Kidney epithelial cell (primary cell): ENCODE measurements at regions not wholly inside any gene's neighbourhood (a gene's known extent, or its start where the extent isn't known, plus 50 kb on each side); places are given as distances from the start of the nearest gene placed in this dataset.

ENCODE experiments used
- DNase-seq: peaks from one replicate; pipeline ENCODE4 v3.0.0-alpha.2; 2010; ENCODE audit warnings: low read depth
- H3K27me3 ChIP-seq: 2 replicates; pipeline ENCODE4 v1.6.0; 2011; ENCODE audit warnings: low read length; ENCODE audit not compliant: control insufficient read depth, insufficient read depth
- H3K36me3 ChIP-seq: 2 replicates; pipeline ENCODE4 v1.5.1; 2011; ENCODE audit warnings: low read length; ENCODE audit not compliant: control insufficient read depth, insufficient read depth
- H3K4me3 ChIP-seq: 2 replicates; pipeline ENCODE4 v1.5.1; 2011; ENCODE audit warnings: low read depth, mild to moderate bottlenecking, control low read depth, low read length
- TF ChIP-seq, protein P1 (sequence below): IDR thresholded peaks from 2 replicates; pipeline ENCODE4 v1.5.1; 2011; ENCODE audit warnings: mild to moderate bottlenecking, moderate library complexity, low read length, control low read depth, inconsistent platforms; ENCODE audit not compliant: insufficient read depth, poor library complexity, severe bottlenecking

DNA sequence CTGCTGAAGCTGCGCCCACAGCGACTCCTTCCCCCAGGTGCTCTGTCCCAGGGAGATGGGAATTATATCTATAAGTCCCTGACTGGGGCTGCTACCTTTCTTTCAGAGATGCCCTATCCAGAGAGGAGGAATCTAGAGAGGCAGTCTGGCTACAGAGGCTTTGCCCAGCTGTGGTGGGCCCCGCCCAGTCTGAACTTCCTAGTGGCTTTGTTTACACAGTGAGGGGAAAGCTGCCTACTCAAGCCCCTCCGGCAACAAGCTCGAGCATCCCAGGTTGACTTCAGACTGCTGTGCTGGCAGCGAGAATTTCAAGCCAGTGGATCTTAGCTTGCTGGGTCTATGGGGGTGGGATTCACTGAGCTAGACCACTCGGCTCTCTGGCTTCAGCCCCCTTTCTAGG lies 152.5 kb upstream of the MAP3K7 start:
- DNase-seq, result no peak
- no peaks in the 10 kb centered on the region for H3K36me3 ChIP-seq
- TF ChIP-seq, protein P1, sequence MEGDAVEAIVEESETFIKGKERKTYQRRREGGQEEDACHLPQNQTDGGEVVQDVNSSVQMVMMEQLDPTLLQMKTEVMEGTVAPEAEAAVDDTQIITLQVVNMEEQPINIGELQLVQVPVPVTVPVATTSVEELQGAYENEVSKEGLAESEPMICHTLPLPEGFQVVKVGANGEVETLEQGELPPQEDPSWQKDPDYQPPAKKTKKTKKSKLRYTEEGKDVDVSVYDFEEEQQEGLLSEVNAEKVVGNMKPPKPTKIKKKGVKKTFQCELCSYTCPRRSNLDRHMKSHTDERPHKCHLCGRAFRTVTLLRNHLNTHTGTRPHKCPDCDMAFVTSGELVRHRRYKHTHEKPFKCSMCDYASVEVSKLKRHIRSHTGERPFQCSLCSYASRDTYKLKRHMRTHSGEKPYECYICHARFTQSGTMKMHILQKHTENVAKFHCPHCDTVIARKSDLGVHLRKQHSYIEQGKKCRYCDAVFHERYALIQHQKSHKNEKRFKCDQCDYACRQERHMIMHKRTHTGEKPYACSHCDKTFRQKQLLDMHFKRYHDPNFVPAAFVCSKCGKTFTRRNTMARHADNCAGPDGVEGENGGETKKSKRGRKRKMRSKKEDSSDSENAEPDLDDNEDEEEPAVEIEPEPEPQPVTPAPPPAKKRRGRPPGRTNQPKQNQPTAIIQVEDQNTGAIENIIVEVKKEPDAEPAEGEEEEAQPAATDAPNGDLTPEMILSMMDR, result no peak
- no peak overlapping the region for H3K4me3 ChIP-seq
- H3K27me3 ChIP-seq, result no peaks in the 10 kb centered on the region

DNA sequence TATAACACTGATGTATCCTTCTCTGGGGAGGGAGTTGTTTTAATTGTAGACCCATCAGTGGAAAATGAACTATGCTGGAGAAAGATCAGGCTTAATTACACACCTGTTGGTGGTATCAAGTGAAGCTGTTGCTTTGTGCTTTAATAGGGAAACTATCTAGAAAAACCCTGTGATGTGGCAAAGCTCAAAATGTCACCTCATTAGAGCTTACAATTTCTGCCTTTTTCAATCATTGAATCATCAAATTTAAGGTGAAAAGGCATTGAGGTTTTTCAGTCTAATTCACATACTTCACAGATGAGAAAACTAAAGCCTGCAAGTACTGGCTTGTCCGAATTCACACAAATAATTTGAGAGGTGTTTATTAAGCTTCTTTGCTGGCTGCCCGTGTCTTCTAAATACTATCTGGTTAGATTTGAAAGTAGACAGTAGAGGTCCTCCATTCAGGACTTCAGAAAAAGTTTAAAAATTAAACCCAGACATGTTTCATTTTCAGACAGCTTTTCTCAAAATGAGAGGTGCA lies 143.3 kb upstream of the MAP3K7 start:
- H3K36me3 ChIP-seq, result no peaks in the 10 kb centered on the region
- no peak for DNase-seq
- TF ChIP-seq, protein P1, result no peak
- no peak overlapping the region for H3K4me3 ChIP-seq
- no peaks in the 10 kb centered on the region for H3K27me3 ChIP-seq

DNA sequence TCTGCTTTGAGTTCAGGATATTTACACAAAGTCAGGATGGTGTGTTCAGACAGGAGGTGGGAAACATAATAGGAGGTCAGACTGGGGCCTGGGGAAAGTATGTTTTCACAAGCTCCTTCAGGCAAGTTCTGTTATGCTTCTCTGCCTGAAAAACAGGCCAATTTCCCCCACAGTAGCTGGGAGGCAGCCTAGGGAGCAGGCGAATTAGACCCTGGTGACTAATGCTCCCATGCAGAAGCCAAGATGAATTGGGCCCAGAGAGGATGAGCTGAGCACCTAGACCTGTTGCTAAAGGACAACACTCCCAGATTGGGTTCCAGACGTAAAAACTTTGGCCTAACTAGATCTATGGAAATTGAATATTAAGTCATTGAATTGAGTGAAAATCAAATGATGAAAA lies 142.2 kb upstream of the MAP3K7 start:
- TF ChIP-seq, protein P1, result no peak
- no peak for DNase-seq

DNA sequence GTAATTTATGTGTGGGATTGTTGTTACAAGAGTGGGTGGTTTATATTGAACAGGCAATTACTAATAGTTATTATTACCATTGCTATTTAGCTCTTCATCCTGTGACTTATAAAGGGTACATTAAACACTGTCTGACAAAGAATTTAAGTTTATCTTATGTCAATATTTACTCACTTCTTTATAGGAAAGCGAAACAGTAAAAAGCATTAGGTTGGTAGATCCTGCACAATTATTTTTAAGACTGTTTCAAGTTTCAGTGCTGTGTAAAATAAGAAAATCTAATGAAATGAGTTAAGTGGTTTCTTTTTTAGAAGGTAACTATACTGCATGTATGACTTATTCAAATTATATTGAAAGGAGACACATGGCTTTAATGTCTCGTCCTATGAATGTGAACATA lies 135.8 kb upstream of the MAP3K7 start:
- Histone ChIP-seq H3K36me3 (no peaks in the 10 kb centered on the region), H3K4me3 (no peak overlapping the region), H3K27me3 (no peaks in the 10 kb centered on the region)
- TF ChIP-seq, protein P1, result no peak
- DNase-seq, result no peak

More for the DNA sequence above, 142.2 kb upstream of the MAP3K7 start:
- H3K27me3 ChIP-seq, result no peaks in the 10 kb centered on the region
- no peak overlapping the region for H3K4me3 ChIP-seq
- no peaks in the 10 kb centered on the region for H3K36me3 ChIP-seq

DNA sequence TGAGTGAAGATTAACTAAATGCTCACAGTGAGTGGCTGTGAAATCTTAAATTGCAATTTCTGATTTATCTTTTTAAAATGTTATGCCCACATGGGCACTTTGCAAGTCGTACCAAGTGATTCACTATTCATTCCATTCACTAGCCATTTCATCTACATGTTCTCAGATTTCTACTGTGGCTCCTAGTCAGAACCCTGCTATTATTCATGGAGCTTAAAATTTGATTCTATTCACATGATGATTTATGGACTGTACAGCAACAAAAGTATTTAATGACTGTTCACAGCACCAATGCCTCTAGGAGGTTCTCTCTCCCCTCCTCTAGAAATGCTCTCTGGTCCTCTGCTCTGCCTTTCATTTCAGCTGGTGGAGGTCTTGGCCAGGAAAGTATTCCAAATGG lies 133.5 kb upstream of the MAP3K7 start:
- H3K36me3 ChIP-seq, result no peaks in the 10 kb centered on the region

More for the DNA sequence above, 133.5 kb upstream of the MAP3K7 start:
- Histone ChIP-seq H3K4me3 (no peak overlapping the region), H3K27me3 (no peaks in the 10 kb centered on the region)
- TF ChIP-seq, protein P1, result no peak
- DNase-seq, result no peak
